ENCODE measurements at regions not wholly inside any gene's neighbourhood (a gene's known extent, or its start where the extent isn't known, plus 50 kb on each side); places are given as distances from the start of the nearest gene placed in this dataset.
"Not testable (repeated sequence)": the region's sequence is repeated elsewhere in the genome, so short reads cannot be mapped to it uniquely, and the experiment has no call there.

DNA sequence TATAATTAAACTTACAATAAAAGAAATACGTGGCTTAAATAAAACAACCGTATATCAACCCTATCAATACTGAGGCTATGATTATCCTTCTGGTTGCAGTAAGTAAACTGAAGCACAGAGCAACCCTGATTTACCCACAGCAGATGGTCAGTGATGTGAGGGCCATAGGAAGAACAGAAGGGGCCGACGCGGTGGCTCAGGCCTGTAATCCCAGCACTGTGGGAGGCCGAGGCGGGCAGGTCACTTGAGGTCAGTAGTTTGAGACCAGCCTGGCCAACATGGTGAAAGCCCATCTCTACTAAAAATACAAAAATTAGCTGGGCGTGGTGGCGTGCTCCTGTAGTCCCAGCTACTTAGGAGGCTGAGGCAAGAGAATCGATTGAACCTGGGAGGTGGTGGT is 94.2 kb upstream of the SLC25A33 start:
- H3K4me1 ChIP-seq = peaks cover 18% of the 10 kb centered on the region; the same call in 2 of the 3 replicates
- H3K4me3 ChIP-seq; ATAC-seq; POLR2A ChIA-PET; H3K27ac ChIP-seq; H3K4me2 ChIP-seq; FAIRE-seq; H3K9me3 ChIP-seq; DNase-seq (ENCODE audit: low read depth in 1 of 2, low spot score in 1 of 2): not testable (repeated sequence)
- WGBS (ENCODE audit: missing lambda C conversion rate) = 97% methylated on average over 10 of the region's 10 CpGs
- CTCF ChIA-PET = interaction anchor here (0.8 kb wide), 1 partner anchor 72 kb away, joined by 4 read pairs; no protein-coding TSS in a partner anchor

DNA sequence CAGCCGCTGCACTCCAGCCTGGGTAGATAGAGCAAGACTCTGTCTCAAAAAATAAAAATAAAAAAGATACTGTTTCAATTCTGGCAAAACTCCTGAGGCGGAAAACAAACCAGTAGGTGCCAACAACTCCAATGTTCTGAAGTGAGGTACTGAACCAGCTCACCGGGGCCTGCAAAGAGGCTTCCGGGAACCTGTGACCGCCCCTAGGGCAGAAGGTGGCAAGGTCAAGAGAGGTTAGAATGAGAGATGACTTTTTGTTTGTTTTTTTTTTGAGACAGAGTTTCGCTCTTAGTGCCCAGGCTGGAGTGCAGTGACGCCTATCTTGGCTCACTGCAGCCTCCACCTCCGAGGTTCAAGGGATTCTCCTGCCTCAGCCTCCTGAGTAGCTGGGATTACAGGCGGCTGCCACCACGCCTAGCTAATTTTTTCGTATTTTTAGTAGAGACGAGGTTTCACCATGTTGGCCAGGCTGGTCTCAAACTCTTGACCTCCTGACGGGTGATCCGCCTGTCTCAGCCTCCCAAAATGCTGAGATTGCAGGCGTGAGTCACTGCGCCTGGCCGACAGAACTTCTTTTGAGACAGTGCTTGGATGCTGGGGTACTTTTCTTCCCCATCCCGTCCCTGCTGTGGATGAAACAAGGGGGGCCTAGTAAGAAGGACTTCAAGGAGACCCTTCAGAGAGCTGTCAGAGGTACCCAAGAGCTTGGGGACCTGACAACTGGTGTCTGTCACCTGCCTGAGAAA is 91.9 kb upstream of the SLC25A33 start:
- no peak for ATAC-seq
- POLR2A ChIA-PET = no interaction called here
- H3K4me1 ChIP-seq = peaks cover 12% of the 10 kb centered on the region; the same call in 1 of the 3 replicates

DNA sequence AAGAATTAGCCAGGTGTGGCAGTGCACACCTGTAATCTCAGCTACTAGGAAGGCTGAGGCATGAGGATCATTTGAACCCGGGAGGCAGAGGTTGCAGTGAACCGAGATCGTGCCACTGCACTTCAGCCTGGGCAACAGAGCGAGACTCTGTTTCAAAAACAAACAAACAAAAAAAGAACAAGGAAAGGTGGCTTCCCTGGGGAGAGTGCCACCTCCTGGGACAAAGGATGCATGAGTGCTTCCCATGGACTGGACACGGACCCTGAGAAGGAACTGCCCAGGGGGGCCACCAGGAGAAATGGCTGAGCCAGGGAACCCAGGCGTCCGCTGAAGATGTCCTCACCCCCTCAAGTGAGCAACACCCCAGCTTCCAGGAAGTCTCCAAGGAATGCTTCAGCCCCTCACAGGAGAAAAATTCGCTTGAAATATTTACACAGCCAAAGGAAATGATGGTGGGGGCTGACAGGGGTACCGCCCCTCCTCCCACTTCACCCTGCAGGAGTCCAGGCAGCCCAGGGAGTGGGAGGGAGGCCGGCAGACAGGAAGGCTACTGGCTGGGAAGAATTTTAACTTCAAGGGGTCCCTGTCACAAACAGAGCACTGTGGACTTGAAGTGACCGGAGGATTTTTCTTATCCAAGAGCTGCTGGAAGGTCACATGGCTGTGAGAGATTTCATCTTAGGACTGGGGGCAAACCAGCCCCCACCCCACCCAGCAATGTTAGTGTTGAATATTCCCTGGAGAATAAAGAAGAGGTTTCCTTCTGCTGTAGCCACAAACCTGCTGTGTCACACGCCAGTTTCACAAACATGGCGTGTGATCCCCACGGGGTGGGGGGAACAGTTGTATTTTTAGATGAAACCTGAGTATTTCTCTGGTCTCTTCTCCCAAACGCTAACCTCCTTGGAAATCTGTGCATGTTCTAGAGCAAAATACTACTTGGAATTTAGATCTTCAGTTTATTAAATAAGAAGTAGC is 90.8 kb upstream of the SLC25A33 start:
- CTCF ChIA-PET = interaction anchor here (0.6 to 1.8 kb wide), 4 partner anchors 73 to 1624 kb away, joined by 3 to 5 read pairs (median 4); no protein-coding TSS in a partner anchor
- Histone ChIP-seq H3K9me3 (no peaks in the 10 kb centered on the region), H3K4me3 (no peak overlapping the region), H3K4me1 (peaks cover 12% of the 10 kb centered on the region; the same call in 1 of the 3 replicates), H3K27ac (peak overlapping the region; percentile 33 to 70; a peak in 3 of 6 replicates), H3K4me2 (no peak overlapping the region)
- DNase-seq (ENCODE audit: low read depth in 1 of 2, low spot score in 1 of 2) (no peak), ATAC-seq (0 out of 6 replicates have a peak, but pooled peaks of 1 of the 2 experiments have one; percentile 24), FAIRE-seq (no peak)
- POLR2A ChIA-PET = no interaction called here
- 69% methylated on average over 15 of the region's 15 CpGs for WGBS (ENCODE audit: missing lambda C conversion rate)
- TF ChIP-seq MAZ (IDR thresholded peaks at IDR 0.05; ENCODE audit: borderline replicate concordance, low read depth, low read length) (no peak), NPAS2 (CRISPR knock-in tag; IDR thresholded peaks at IDR 0.05; ENCODE audit: borderline replicate concordance) (no peak), FOSB (CRISPR knock-in tag; IDR thresholded peaks at IDR 0.05) (no peak), SMC3 (IDR thresholded peaks at IDR 0.05) (0 out of 3 replicates have a peak, but pooled peaks have one; percentile 12)
- TF ChIP-seq, protein P1, sequence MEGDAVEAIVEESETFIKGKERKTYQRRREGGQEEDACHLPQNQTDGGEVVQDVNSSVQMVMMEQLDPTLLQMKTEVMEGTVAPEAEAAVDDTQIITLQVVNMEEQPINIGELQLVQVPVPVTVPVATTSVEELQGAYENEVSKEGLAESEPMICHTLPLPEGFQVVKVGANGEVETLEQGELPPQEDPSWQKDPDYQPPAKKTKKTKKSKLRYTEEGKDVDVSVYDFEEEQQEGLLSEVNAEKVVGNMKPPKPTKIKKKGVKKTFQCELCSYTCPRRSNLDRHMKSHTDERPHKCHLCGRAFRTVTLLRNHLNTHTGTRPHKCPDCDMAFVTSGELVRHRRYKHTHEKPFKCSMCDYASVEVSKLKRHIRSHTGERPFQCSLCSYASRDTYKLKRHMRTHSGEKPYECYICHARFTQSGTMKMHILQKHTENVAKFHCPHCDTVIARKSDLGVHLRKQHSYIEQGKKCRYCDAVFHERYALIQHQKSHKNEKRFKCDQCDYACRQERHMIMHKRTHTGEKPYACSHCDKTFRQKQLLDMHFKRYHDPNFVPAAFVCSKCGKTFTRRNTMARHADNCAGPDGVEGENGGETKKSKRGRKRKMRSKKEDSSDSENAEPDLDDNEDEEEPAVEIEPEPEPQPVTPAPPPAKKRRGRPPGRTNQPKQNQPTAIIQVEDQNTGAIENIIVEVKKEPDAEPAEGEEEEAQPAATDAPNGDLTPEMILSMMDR (IDR thresholded peaks at IDR 0.05) = 0 out of 3 replicates have a peak, but pooled peaks have one; percentile 13
- TF ChIP-seq, protein P2, sequence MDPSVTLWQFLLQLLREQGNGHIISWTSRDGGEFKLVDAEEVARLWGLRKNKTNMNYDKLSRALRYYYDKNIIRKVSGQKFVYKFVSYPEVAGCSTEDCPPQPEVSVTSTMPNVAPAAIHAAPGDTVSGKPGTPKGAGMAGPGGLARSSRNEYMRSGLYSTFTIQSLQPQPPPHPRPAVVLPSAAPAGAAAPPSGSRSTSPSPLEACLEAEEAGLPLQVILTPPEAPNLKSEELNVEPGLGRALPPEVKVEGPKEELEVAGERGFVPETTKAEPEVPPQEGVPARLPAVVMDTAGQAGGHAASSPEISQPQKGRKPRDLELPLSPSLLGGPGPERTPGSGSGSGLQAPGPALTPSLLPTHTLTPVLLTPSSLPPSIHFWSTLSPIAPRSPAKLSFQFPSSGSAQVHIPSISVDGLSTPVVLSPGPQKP (IDR thresholded peaks at IDR 0.05; ENCODE audit: low read depth, low read length) = no peak

More for the DNA sequence above, 91.9 kb upstream of the SLC25A33 start:
- Histone ChIP-seq H3K9me3 (no peaks in the 10 kb centered on the region), H3K27ac (no peak overlapping the region; a peak in 1 of 6 replicates), H3K4me2 (no peak overlapping the region), H3K4me3 (no peak overlapping the region)
- no peak for DNase-seq (ENCODE audit: low read depth in 1 of 2, low spot score in 1 of 2)
- WGBS (ENCODE audit: missing lambda C conversion rate) = 87% methylated on average over 17 of the region's 18 CpGs
- TF ChIP-seq HDAC2 (IDR thresholded peaks at IDR 0.05) (no peak), RAD21 (conservative IDR thresholded peaks at IDR 0.05 in 1 of 2, IDR thresholded peaks at IDR 0.05 in 1 of 2) (no peak), HOXB13 (CRISPR knock-in tag; IDR thresholded peaks at IDR 0.05; ENCODE audit: low read depth) (no peak), HEYL (CRISPR knock-in tag; IDR thresholded peaks at IDR 0.05) (no peak), HES2 (IDR thresholded peaks at IDR 0.05) (no peak), RARB (CRISPR knock-in tag; IDR thresholded peaks at IDR 0.05) (no peak)
- CTCF ChIA-PET = interaction anchor here (1.0 kb wide), 1 partner anchor 8 kb away, joined by 7 read pairs; no protein-coding TSS in a partner anchor
- no peak for FAIRE-seq
